HG03066 (cell line): ENCODE measurements at regions not wholly inside any gene's neighbourhood (a gene's known extent, or its start where the extent isn't known, plus 50 kb on each side); places are given as distances from the start of the nearest gene placed in this dataset.

ENCODE experiments used
- ATAC-seq: cut with Tn5 transposase; IDR thresholded peaks from one replicate; pipeline ENCODE4 v1.9.1; 2021; ENCODE audit warnings: low read depth; ENCODE audit not compliant: unreplicated experiment

GRCh38 chr9:118782790-118783463 lies 586.3 kb downstream of the BRINP1 start:
- ATAC-seq, result no peak

GRCh38 chr9:118784033-118784432 lies 585.2 kb downstream of the BRINP1 start:
- ATAC-seq, result no peak

- no peak for ATAC-seq
Measured at GRCh38 chr9:118785456-118785855, 583.8 kb downstream of the BRINP1 start.

GRCh38 chr9:118786877-118787276 lies 582.4 kb downstream of the BRINP1 start:
- no peak for ATAC-seq

GRCh38 chr9:118809160-118809625 lies 560.0 kb downstream of the BRINP1 start:
- ATAC-seq, result no peak

- ATAC-seq, result no peak
Measured at GRCh38 chr9:118829334-118829733, 539.9 kb downstream of the BRINP1 start.

- ATAC-seq, result no peak
Measured at GRCh38 chr9:118832371-118832770, 536.9 kb downstream of the BRINP1 start.

- ATAC-seq, result no peak
Measured at GRCh38 chr9:118836891-118837290, 532.3 kb downstream of the BRINP1 start.

- no peak for ATAC-seq
Measured at GRCh38 chr9:118871531-118871930, 497.7 kb downstream of the BRINP1 start.

GRCh38 chr9:118882684-118883083 lies 486.6 kb downstream of the BRINP1 start:
- ATAC-seq, result no peak

GRCh38 chr9:118883411-118883810 lies 485.8 kb downstream of the BRINP1 start:
- no peak for ATAC-seq

- no peak for ATAC-seq
Measured at GRCh38 chr9:118891213-118891612, 478.0 kb downstream of the BRINP1 start.

- ATAC-seq, result no peak
Measured at GRCh38 chr9:118896324-118897000, 472.8 kb downstream of the BRINP1 start.

- ATAC-seq, result no peak
Measured at GRCh38 chr9:118918180-118918579, 451.1 kb downstream of the BRINP1 start.

GRCh38 chr9:118928722-118929121 lies 440.5 kb downstream of the BRINP1 start:
- no peak for ATAC-seq

- ATAC-seq, result no peak
Measured at GRCh38 chr9:118929287-118929686, 439.9 kb downstream of the BRINP1 start.

- no peak for ATAC-seq
Measured at GRCh38 chr9:118931941-118932340, 437.3 kb downstream of the BRINP1 start.

GRCh38 chr9:118938581-118938980 lies 430.7 kb downstream of the BRINP1 start:
- ATAC-seq, result no peak

- ATAC-seq, result no peak
Measured at GRCh38 chr9:118940473-118940872, 428.8 kb downstream of the BRINP1 start.

GRCh38 chr9:118946669-118947068 lies 422.6 kb downstream of the BRINP1 start:
- no peak for ATAC-seq

GRCh38 chr9:118954857-118955256 lies 414.4 kb downstream of the BRINP1 start:
- no peak for ATAC-seq

GRCh38 chr9:118957585-118957984 lies 411.6 kb downstream of the BRINP1 start:
- no peak for ATAC-seq
